Tongue (tissue), 1 donor: ENCODE measurements at regions not wholly inside any gene's neighbourhood (a gene's known extent, or its start where the extent isn't known, plus 50 kb on each side); places are given as distances from the start of the nearest gene placed in this dataset.

ENCODE experiments used
- DNase-seq: peaks from one replicate; pipeline ENCODE4 v3.0.0-alpha.2; 2015

DNA sequence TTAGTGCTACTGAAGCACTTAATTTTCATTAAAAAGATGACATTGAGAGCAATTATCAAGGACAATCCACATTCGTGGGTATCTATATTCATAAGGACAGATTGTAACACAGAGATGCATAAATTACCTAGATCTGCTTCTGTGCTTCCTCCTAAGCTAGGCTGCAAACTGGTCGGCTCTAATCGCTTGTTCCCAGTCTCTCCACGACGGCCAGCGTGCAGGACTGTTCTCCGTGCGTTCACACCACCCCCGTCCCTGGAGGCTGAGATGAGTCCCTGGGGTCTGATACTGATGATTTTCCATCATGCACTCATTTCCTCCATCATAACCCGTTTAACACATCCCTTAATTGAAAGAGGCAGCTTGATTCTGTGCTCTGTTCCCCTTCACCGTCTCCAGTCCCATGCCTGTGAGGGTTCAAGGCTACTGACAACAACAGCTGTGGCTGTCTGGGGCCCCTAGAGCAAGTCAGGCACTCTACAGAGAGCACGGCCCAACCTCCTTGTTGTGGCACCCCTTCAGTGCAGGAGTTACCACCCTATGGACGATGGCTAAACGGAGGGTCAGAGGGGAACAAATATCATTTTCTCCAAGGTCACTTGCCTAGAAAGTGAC is 469.6 kb downstream of the NPHP4 start:
- no peak for DNase-seq

DNA sequence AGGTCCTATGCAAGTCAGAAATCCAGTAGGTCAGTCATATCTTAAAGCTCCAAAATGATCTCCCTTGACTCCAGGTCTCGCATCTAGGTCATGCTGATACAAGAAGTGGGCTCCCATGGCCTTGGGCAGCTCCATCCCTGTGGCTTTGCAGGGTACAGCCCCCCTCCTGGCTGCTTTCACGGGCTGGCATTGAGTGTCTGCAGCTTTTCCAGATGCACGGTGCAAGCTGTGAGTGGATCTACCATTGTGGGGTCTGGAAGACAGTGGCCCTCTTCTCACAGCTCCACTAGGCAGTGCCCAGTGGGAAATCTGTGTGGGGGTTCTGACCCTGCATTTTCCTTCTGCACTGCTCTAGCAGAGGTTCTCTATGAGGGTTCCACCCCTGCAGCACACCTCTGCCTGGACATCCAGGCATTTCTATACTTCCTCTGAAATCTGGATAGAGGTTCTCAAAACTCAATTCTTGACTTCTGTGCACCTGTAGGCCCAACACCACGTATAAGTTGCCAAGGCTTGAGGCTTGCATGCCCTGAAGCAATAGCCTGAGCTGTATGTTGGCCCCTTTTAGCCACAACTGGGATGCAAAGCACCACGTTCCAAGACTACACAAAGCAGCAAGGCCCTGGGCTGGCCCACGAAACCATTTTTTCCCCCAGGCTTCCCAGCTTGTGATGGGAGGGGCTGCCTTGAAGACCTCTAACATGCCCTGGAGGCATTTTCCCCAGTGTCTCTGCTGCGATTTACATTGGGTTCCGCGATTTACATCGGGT is 472.7 kb downstream of the NPHP4 start:
- DNase-seq, result no peak

DNA sequence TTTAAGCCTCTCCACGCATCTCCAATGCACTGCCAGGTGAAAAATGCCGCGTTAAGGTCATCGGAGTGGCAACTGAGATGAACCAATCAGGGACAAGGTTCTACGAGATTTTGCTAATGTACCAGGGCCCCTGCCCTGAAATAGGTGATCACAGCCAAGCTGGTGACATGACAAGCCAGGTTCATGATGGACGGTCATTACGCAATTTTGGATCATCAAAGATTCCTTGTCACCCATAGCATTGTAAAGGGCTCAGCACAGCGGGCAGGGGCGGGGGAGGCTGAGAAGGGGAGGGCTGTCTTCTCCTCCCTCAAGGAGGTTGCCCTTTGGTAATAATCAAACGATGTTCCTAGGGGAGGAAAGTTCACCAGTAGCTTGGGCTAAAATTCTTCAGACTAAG is 475.5 kb downstream of the NPHP4 start:
- DNase-seq, result no peak

DNA sequence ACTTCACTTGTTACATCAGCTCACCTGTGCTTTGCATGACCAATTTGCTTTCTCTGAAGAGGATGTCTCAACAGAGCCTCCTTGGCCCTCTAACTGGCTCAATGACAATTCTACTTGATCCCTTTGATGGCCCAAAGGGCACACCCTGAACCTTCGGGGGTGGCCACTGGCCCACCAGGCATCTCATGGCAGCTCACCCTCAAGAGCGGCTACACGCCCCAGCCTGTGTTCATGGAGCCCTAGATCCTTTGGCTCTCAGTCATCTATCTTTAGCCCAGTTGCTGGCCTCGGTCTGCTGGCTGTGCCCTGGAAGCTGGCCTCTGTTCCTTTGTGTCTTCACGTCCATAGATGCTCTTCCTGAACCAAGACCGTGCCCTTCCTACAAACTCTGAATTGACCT is 476.7 kb downstream of the NPHP4 start:
- no peak for DNase-seq

DNA sequence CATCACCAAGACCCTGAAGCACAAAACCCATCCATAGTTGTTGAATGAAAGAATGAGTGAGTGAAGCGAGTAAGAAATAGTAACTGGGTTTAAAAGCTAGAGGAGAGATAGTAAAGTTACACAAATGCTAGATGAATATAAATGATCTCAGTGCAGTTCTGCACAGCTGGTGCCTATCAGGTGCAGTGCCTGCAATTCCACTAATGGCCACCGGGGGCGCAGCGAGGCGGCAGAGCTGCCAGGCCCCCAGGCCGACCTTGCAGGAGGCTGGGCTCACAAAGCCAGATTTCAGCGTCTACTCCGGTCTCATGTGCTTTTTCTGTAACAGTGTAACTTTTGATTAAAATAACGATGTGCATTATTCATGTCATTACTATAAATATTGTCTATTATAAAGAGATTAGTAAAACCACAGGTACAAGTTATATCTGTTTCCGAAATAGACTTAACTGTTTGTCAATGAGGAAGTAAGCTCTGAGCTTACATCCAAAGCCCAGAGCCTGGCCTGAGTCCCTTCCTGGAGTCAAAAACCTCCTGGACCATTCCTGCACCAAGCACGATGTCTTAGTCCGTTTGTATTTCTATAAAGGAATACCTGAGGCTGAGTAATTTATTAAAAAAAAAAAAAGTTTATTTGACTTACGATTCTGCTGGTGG is 477.6 kb downstream of the NPHP4 start:
- DNase-seq, result peak; percentile 81

DNA sequence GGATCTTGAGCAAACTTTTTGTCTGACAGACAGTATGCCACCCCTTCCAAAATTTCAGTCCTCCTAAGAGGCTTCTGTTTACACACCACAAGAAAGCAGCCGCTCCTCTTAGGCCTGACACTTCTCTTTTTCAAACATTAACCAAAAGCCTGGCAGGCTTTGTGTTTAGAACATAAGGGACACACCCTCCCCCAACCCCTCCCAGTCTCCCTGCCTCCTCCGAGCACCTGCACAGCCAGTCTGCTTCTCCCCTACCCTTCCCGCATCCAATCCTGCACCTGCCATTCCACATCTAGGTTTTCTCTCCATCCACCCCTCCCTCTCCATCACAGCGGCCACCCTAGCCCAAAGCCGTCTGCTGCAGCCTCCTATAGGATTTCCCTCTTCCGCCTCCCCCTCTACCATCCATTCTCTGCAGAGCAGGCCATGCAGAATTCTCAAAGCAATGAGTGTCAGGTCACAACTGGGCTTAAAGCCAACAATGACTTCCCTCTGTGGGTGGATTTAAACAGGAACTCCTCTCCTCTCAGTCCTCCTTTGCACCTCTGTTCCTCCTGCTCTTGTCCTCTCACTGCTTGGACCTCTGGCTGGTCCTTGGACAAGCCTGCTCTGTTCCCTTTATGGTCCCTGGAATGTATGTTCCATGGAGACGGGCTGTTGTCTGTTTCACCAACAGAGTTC is 478.2 kb downstream of the NPHP4 start:
- DNase-seq, result peak; percentile 56

DNA sequence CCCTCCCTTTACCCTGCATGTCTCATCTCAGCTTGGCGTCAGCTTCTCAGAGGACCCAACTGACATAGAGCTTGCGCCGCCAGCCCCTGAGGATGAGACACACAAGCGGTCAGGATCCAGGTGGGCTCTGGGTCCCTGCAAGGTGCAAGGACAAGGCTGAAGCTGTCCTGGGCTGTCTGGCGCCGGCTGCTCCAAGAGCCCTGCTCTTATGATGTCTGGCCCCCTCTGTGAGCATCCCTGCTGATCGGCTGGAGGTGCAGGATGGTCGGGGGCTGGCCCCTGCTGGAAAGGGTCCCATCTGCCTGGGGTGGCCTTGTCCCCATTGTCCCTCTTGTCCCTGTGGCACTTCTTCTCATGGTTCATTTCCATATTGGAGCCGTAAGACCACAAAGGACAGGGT is 479.0 kb downstream of the NPHP4 start:
- no peak for DNase-seq

DNA sequence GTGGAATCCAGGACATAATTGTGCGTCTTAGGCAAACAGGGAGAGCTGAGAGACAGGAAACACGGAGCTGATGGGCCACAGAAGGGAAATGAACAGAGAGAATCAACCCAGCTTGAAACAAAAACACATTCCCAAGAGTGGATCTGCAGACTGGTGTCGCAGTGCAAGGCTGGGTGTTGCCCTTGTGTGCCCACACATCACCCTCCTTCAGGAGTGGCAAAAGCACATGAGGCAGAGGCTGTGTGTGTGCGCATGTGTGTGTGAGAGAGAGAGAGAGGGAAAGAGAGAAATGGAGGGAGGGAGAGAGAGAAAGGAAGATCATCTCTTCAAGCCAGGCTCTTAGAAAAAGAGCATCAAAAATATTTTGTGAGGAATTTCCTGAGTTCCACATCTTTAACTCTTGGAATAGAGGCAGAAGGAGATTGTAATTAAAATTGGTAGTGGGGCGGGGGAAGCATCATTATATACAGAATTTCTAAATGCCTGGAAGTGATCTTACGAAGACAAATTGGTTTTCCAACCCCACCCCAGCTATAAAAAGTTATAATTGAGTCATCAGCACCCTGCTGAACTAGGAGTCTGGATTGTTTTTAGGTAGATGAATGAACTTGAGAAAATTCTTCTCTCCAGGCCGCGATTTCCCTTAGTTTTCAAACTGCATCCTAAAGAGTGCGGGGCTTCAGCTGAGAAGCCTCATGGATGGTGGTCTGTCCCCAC is 480.7 kb downstream of the NPHP4 start:
- no peak for DNase-seq

DNA sequence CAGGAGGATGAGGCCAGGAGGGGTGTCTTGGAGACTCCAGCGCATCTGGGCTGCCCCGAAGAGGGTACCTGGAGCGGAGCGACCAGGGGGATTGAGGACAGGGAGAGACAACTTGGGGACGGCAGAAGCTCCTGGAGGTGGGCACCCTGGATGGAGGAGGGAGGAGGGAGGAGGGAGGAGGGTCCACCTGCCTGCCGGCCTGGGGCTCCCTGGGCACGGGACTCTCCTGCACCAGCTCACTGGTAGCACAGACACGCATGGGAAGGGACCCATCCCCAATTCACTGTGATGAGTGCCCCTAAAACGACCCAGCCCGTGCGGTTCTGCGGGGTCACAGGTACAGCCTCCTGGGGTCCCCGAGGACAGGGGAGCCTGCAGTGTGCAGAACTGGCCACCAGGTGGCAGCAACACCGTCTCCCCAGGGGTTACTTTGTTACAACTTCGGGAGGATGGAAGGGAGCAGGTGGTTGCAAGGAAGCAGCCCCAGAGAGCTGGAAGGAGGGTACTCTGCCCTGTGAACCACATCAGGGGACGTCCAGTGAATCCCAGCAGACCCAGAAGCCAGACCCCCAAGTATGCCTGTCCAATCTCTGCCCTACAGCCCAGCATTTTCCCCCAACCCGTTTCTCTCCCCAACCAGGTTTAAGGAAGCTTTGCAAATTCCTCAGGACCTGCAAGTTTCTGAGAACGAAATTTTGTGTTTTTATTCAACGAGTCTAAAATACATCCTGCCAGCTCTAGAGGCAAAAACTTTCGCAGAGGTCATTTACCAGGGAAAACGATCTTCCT is 482.4 kb downstream of the NPHP4 start:
- peak; percentile 84 for DNase-seq

DNA sequence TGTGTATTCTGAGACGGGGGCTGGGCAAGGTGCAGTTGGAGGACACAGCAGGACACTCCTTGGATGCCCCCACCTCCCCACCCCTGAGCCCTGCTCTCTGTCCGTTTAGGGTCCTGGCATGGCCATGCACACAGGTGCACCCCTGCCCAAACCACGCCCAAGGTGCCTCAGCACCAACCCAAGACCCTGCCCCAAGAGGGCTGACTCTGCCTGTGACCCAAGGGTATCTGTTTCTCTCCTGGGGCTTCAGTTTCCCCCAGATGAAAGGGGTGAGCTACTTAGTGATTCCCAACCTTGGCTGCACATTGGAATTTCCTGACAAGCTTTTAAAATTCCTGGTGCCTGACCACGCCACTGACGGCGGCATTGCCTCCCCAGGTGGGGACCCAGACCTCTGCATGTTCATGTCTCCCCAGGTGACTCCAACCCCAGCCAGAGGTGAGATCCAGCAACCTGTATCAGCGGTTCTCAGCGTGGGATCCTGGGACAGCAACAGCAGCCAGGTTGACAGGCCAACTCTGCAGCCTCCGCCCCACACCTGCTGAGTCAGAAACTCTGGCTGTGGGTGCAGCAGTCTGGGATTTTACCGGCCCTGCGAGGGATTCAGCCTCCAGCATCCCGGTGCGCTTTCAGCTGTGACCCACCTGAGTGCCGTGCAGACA is 483.4 kb downstream of the NPHP4 start:
- DNase-seq, result no peak

DNA sequence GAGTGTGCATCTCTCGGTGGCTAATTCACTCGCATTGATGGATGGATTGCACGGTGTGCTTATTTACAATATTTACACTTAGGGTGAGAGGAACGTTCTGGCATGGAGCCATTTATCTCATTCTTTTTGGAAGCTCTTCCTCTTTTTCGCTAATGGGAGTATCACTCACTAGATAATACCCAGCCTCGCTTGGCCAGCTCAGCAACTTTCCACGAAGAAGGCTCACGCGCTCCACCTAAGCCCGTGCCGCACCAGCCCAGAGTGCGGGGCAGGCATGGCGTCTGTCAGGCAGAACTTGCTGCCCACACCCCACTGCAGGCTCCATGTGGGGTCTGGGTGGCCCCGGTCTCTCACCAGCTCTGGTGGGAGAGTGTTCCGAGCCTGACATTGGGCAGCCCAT is 484.9 kb downstream of the NPHP4 start:
- peak; percentile 39 for DNase-seq

DNA sequence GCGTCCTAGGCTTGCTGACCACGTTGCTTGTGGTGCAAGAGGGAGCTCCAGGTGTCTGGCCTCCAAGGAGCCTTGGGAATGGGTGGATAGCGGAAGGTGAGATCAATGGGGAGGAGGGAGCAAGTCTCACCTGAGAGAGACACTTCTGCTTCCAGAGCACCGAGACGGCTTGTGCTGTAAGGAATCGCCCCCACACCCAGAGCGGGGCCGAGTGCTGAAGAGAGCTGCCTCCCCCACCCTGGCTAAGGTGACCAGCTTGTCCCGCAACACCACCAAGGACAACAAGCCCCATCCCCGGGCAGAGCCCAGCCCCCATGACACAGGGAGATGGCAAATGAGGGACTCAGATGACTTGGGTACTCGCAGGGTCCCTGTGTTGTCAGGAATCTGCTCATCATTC is 485.6 kb downstream of the NPHP4 start:
- no peak for DNase-seq

DNA sequence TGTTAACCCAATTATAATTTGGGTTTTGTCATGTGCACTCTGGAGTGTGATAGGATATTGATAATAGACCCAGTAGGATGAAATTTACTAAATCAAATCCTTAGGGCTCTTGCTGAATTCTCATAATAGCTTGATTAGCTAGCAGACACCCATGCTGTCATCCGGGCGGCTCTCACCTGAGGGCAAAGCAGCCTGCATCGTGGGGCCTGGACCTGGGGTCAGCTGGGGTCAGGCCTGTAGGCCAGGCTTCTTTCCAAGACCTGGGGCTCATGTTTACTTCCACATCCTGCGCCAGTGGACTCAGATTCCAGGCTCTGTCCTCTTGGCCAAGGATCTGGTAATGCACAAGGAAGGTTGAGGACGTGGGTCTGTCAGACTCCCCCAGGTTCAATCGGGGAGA is 486.3 kb downstream of the NPHP4 start:
- no peak for DNase-seq

DNA sequence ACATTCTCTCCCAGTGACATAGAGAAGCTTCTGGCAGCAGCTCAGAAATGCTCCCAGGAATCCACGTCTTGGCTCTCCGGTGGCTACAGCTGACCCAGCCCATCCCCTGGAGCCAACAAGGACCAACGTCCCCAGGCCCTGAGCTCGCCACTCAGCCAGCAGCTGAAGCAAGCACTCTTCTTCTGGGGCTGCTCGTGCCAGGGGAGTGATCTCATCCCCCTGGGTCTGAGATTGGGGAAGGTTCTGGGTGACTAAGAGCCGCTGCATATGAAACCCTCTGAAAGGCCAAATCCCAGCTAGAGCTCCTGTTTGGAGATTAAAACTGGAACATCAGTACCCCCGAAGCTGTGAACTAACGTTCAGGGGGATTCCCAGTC is 487.9 kb downstream of the NPHP4 start:
- no peak for DNase-seq

DNA sequence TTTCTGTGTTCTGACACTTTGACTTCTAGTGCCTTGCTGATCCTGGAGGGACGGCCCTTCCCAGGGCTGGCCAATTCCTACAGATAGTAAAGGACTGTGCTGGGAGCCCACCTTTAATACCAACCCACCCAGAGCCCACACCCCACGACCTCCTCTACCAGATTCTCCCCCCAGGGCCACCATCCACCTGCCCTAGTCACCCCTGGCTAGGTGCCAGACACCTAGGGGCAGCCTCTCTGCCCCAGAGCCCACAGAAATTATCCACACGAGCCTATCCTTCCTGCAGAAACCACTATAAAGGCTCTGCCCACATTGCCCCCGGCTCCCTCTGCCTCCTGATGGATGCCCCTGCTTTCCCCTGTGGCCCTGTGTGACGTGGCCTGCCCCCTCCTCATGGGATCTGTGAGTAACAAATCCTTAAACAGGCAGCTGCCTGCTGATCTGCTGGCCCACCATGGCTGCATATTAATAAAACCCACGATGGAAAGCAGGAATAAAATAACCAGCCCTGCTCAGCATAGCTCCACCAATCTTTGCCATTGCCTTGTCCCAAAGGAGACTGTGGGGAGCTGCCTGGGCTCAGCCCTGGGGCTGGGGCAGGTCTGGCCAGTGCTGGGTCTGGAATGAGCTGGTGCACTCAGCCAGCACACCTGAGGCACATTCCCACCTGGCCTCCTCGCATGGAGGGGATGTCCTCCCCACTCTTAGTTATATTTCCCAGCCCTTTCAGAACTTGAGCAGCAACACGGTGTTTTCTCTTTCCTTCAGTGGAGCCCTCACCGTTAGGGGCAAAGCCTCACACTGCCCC is 488.5 kb downstream of the NPHP4 start:
- no peak for DNase-seq

DNA sequence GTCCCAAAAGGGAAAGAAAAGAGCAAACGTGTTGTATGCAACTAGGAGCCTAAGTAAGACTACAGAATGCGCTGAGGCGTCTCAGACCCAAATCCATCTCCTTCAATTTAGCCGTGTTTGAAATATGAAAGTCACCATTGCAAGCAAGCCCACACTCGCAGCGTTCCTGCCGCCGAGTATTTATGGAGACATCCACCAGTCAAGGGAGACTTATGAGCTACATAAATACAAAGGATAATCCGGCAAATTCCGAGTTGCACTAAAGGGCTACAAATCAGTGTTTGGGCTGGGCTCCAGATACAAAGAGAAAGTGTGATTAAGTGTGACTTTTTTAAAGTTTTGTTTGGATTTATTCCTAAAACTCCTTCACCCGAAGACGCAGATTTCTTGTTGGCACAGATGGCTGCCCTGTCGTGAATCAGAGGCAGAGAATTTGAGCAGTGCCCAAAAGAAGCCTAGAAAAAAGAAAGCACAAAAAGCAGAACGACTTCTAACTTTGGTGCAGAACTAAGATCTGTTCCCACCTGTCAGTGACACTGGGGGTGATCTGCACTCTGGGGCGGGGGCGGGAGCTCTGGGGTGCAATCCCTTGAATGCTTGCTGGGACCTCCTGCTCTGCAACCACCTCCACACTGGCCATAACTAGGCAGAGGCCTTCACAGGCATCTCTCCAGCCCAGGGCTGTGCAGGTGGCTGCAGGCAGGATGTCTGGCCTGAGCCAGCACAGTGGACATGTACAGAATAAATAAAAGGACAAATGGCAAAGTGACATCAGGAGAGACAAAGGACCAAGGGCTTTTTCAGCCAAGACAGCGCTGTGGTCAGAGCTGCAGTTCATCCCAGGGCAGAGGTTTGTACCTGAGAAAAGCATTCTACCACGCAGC is 489.7 kb downstream of the NPHP4 start:
- DNase-seq, result peak; percentile 63

DNA sequence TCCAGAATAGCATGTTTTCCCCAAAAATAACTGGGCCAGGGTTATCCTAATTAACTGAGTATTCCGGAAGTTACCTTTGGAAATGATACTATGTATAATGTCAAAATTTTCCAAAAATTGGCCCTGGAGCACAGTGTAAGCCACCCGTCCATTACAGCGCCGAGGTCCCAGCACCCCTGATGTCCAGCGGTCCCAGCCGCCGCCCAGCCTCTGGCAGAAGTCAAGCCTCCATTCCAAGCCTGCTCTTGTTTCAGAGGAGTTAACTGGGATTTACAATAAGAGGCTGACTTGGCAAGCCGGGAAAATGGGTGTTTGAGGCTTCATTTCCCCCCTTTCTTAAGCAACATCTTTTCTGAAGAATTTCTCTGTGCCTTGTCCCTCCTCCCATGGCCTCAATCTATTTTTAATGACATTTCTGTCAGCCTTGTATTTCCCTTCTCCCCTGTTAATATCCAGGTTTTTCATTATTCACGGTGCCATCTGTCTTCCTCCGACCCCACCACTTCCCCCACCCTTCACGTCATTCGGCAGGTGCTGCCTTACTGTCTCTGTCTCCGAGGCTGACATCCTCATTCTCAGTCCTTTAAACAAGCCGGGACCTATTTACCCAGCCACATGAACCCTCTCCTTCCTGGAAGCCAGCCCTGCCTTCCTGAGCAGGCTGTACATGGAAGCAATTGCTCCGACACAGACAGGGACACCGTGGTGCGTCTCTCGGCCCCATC is 490.9 kb downstream of the NPHP4 start:
- DNase-seq, result no peak

DNA sequence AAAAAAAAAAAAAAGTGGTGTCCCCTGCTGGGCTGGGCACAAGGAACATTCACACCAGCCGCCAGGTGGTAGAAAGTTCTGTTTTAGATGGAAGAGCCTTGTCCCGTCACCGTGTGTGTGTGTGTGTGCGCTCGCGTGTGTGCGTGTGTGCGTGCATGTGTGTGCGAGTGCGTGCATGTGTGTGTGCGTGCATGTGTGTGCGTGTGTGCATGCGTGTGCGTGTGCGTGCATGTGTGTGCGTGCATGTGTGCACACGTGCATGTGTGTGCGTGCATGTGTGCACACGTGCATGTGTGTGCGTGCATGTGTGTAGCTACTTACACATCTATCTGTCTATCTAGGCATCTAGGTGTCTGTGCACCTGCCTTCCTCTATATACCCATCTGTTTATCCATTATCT is 491.7 kb downstream of the NPHP4 start:
- DNase-seq, result no peak
